ENCODE measurements at regions not wholly inside any gene's neighbourhood (a gene's known extent, or its start where the extent isn't known, plus 50 kb on each side); places are given as distances from the start of the nearest gene placed in this dataset.

DNA sequence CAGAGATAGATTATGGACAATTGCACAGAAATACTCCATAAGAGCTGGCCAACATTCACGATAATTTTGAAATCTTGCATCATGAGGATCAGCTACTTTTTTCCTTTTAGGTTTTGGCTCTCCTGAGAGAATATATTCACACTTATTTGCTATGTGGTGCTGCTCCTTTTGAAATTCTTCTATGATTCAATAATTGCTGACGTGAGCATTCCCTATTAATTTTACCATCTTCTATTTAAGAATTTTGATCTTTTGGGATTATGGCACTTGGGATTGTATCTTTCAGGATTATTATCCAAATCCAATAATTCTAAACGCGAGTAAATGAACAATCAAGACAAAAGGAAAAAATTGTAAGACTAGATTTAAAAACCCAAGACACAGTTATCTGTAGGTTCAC lies 358.8 kb downstream of the ELAVL2 start:
- TF ChIP-seq, protein P1, sequence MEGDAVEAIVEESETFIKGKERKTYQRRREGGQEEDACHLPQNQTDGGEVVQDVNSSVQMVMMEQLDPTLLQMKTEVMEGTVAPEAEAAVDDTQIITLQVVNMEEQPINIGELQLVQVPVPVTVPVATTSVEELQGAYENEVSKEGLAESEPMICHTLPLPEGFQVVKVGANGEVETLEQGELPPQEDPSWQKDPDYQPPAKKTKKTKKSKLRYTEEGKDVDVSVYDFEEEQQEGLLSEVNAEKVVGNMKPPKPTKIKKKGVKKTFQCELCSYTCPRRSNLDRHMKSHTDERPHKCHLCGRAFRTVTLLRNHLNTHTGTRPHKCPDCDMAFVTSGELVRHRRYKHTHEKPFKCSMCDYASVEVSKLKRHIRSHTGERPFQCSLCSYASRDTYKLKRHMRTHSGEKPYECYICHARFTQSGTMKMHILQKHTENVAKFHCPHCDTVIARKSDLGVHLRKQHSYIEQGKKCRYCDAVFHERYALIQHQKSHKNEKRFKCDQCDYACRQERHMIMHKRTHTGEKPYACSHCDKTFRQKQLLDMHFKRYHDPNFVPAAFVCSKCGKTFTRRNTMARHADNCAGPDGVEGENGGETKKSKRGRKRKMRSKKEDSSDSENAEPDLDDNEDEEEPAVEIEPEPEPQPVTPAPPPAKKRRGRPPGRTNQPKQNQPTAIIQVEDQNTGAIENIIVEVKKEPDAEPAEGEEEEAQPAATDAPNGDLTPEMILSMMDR (tag by site-specific recombination; IDR thresholded peaks at IDR 0.05), result no peak
- TF ChIP-seq, protein P2, sequence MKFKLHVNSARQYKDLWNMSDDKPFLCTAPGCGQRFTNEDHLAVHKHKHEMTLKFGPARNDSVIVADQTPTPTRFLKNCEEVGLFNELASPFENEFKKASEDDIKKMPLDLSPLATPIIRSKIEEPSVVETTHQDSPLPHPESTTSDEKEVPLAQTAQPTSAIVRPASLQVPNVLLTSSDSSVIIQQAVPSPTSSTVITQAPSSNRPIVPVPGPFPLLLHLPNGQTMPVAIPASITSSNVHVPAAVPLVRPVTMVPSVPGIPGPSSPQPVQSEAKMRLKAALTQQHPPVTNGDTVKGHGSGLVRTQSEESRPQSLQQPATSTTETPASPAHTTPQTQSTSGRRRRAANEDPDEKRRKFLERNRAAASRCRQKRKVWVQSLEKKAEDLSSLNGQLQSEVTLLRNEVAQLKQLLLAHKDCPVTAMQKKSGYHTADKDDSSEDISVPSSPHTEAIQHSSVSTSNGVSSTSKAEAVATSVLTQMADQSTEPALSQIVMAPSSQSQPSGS (tag by site-specific recombination; IDR thresholded peaks at IDR 0.05; ENCODE audit: low read depth), result no peak
- TF ChIP-seq ZNF585B (tag by site-specific recombination; IDR thresholded peaks at IDR 0.05), result no peak
- TF ChIP-seq, protein P3, sequence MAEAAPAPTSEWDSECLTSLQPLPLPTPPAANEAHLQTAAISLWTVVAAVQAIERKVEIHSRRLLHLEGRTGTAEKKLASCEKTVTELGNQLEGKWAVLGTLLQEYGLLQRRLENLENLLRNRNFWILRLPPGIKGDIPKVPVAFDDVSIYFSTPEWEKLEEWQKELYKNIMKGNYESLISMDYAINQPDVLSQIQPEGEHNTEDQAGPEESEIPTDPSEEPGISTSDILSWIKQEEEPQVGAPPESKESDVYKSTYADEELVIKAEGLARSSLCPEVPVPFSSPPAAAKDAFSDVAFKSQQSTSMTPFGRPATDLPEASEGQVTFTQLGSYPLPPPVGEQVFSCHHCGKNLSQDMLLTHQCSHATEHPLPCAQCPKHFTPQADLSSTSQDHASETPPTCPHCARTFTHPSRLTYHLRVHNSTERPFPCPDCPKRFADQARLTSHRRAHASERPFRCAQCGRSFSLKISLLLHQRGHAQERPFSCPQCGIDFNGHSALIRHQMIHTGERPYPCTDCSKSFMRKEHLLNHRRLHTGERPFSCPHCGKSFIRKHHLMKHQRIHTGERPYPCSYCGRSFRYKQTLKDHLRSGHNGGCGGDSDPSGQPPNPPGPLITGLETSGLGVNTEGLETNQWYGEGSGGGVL (tag by site-specific recombination; IDR thresholded peaks at IDR 0.05), result no peak
- TF ChIP-seq, protein P4, sequence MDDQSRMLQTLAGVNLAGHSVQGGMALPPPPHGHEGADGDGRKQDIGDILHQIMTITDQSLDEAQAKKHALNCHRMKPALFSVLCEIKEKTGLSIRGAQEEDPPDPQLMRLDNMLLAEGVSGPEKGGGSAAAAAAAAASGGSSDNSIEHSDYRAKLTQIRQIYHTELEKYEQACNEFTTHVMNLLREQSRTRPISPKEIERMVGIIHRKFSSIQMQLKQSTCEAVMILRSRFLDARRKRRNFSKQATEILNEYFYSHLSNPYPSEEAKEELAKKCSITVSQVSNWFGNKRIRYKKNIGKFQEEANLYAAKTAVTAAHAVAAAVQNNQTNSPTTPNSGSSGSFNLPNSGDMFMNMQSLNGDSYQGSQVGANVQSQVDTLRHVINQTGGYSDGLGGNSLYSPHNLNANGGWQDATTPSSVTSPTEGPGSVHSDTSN (CRISPR knock-in tag; IDR thresholded peaks at IDR 0.05), result no peak
- TF ChIP-seq, protein P5, sequence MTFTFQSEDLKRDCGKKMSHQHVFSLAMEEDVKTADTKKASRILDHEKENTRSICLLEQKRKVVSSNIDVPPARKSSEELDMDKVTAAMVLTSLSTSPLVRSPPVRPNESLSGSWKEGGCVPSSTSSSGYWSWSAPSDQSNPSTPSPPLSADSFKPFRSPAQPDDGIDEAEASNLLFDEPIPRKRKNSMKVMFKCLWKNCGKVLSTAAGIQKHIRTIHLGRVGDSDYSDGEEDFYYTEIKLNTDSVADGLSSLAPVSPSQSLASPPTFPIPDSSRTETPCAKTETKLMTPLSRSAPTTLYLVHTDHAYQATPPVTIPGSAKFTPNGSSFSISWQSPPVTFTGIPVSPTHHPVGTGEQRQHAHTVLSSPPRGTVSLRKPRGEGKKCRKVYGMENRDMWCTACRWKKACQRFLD (tag by site-specific recombination; IDR thresholded peaks at IDR 0.05), result no peak
- no peak for TF ChIP-seq KLF10 (tag by site-specific recombination; IDR thresholded peaks at IDR 0.05)
